OCI-LY3 (cell line): ENCODE measurements at regions not wholly inside any gene's neighbourhood (a gene's known extent, or its start where the extent isn't known, plus 50 kb on each side); places are given as distances from the start of the nearest gene placed in this dataset.

Experiments
- CTCF ChIP-seq: fragments of 200-600, 300-600 bp; sonication (generic); IDR thresholded peaks from 2 replicates; pipeline ENCODE4 v1.5.1; 2014; ENCODE audit warnings: antibody characterized with exemption, low read length, low read depth
- EZH2phosphoT487 ChIP-seq: fragments of 200-600 bp; shearing (Covaris generic); IDR thresholded peaks from 2 replicates; pipeline ENCODE4 v1.6.1; 2018; ENCODE audit warnings: antibody characterized with exemption, mixed run types, low read depth

DNA sequence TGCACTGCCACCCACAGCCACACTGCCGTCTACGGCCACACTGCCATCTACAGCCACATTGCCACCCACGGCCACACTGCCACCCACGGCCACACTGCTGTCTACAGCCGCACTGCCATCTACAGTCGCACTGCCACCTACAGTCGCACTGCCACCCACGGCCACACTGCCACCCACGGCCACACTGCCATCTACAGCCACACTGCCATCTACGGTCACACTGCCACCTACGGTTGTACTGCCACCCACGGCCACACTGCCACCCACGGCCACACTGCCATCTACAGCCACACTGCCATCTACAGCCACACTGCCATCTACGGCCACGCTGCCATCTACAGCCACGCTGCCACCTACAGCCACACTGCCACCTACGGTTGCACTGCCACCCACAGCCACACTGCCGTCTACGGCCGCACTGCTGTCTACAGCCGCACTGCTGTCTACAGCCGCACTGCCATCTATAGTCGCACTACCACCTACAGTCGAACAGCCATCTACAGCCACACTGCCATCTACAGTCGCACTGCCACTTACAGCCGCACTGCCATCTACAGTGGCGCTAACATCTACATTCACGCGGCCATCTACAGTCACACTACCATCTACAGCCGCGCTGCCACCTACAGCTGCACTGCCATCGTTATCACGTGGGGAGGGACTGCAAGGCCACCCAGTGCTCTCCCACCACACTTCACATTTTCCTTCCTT lies 154.6 kb upstream of the AFDN start:
- no peak for TF ChIP-seq CTCF
- no peak for TF ChIP-seq EZH2phosphoT487
